Adrenal gland (tissue), 9 donors: ENCODE measurements at regions not wholly inside any gene's neighbourhood (a gene's known extent, or its start where the extent isn't known, plus 50 kb on each side); places are given as distances from the start of the nearest gene placed in this dataset.

ENCODE experiments used
- DNase-seq, 7 donors: peaks; one replicate each; pipeline ENCODE4 v3.0.0-alpha.2; 2019 to 2020
- H3K27ac ChIP-seq, 5 donors: fragments of 200-600 bp; sonication (generic) in 4 of 5; 1 replicate in 3 of 5; 2 replicates in 2 of 5; pipeline versions ENCODE4 v1.5.1 to v1.8.0; 2016 to 2020; ENCODE audit warnings: mild to moderate bottlenecking in 1 of 5
- H3K27me3 ChIP-seq: fragments of 200-600 bp; 2 replicates; pipeline ENCODE4 v1.8.0; 2021
- H3K36me3 ChIP-seq, 2 donors: fragments of 200-600 bp; replicated peaks in 1 of 2; 1 replicate in 1 of 2; 2 replicates in 1 of 2; pipeline versions ENCODE4 v1.5.1 to v1.8.0; 2018 to 2022
- H3K4me1 ChIP-seq, 2 donors: fragments of 200-600 bp; replicated peaks in 1 of 2; 1 replicate in 1 of 2; 2 replicates in 1 of 2; pipeline versions ENCODE4 v1.5.1 to v1.8.0; 2018 to 2021
- H3K4me3 ChIP-seq, 4 donors: fragments of 200-600 bp; sonication (generic) in 3 of 4; one replicate each; pipeline ENCODE4 v1.5.1; 2016 to 2018
- H3K9me3 ChIP-seq, 3 donors: fragments of 200-600 bp; sonication (generic) in 1 of 3; replicated peaks in 1 of 3; 1 replicate in 2 of 3; 2 replicates in 1 of 3; pipeline versions ENCODE4 v1.5.1 to v1.8.0; 2016 to 2021
- CTCF ChIP-seq, 6 experiments: fragments of 450-650 bp in 4 of 6; fragments of 200-600 bp in 2 of 6; sonication (generic) in 1 of 6; IDR thresholded peaks; 1 replicate in 5 of 6; 2 replicates in 1 of 6; pipeline versions ENCODE4 v1.5.1 to v1.8.0; 2016 to 2021; ENCODE audit warnings: antibody characterized with exemption in 6 of 6, mild to moderate bottlenecking in 2 of 6, moderate library complexity in 1 of 6
- POLR2A ChIP-seq, 2 donors: fragments of 450-650 bp; IDR thresholded peaks; one replicate each; pipeline ENCODE4 v1.6.1; 2017; ENCODE audit warnings: antibody characterized with exemption in 2 of 2, mild to moderate bottlenecking in 2 of 2, moderate library complexity in 1 of 2
- WGBS, 4 donors: extraction: QIAGEN DNeasy Blood & Tissue Kit in 2 of 4; methylation state at CpG; one replicate each; pipeline versions ENCODE4 v1.1.5 to v1.1.7; 2013 to 2017; 5-methylcytosine and 5-hydroxymethylcytosine counted together
- intact Hi-C, 2 donors: fragments of 100-400 bp; cut with DNase I; formaldehyde crosslinking; loops; one replicate each; pipeline versions ENCODE4 v1.14.1 to v1.15.0; 2022 to 2023
- donor health status: healthy with polysubstance abuse.
- donor health status: Bipolar disorder and iron deficiency.
- donor health status: DM: yes; HTN: yes; CAD: no.
- donor health status: DM: no; HTN: no; CAD: no.
- donor health status: DM: no; HTN: no; CAD: no.

- DNase-seq: no peak
- H3K27ac ChIP-seq: no peak overlapping the region
- no peak for TF ChIP-seq POLR2A (IDR thresholded peaks at IDR 0.05)
- TF ChIP-seq CTCF (IDR thresholded peaks at IDR 0.05): no peak
- H3K27me3 ChIP-seq: no peaks in the 10 kb centered on the region
- 45 to 61% (median 56%) methylated on average over 2 of the region's 2 CpGs for WGBS, 4 donors
- no peaks in the 10 kb centered on the region for H3K4me1 ChIP-seq
- no peaks in the 10 kb centered on the region for H3K36me3 ChIP-seq
- no peaks in the 10 kb centered on the region for H3K9me3 ChIP-seq
- intact Hi-C loops: no loop called here
- H3K4me3 ChIP-seq: no peak overlapping the region
These were observed 989.5 kb downstream of the CBLN2 start for GRCh38 chr18:71554686-71555085.

DNA sequence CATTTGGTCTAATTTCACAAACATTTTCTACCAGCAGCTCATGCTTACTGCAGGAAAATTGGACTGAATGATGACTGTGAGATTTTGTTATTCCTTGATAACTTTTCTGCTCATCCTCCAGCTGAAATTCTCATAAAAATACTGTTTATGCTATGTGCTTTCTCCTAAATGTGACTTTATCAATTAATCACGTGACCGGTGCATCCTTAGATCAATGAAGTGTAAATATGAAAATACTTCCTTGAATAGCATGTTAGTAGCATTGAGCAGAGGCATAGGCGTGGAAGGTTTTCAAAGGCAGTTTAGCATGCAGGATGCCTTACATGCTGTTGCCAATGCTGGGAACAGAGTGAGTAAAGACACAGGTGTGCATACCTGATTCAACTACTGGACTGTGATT, 1002.5 kb downstream of the CBLN2 start:
- no peaks in the 10 kb centered on the region for H3K4me1 ChIP-seq
- TF ChIP-seq POLR2A (IDR thresholded peaks at IDR 0.05) (no peak), CTCF (IDR thresholded peaks at IDR 0.05) (no peak)
- intact Hi-C loops: no loop called here
- 67 to 81% (median 75%) methylated on average over 3 of the region's 3 CpGs for WGBS, 4 donors
- no peaks in the 10 kb centered on the region for H3K36me3 ChIP-seq
- no peak for DNase-seq
- no peak overlapping the region for H3K27ac ChIP-seq
- no peak overlapping the region for H3K4me3 ChIP-seq
- H3K9me3 ChIP-seq: no peaks in the 10 kb centered on the region
- no peaks in the 10 kb centered on the region for H3K27me3 ChIP-seq

DNA sequence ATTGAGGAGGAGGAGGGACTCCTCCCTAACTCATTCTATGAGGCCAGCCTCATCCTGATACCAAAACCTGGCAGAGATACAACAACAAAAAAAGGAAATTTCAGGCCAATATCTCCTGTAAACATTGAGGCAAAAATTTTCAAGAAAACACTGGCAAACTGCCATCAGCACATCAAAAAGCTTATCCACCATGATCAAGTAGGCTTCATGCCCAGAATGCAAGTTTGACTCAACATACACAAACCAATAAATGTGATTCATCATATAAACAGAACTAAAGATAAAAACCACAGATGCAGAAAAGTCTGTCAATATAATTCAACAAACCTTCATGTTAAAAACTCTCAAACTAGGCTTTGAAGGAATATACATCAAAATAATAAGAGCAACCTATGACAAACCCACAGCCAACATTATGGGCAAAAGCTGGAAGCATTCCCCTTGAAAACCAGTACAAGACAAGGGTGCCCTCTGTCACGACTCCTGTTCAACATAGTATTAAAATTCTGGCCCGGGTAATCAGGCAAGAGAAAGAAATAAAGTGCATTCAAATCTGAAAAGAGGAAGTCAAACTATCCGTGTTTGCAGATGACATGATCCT, 1014.3 kb downstream of the CBLN2 start:
- no peak overlapping the region for H3K27ac ChIP-seq
- H3K9me3 ChIP-seq: no peaks in the 10 kb centered on the region
- H3K4me1 ChIP-seq: no peaks in the 10 kb centered on the region
- H3K27me3 ChIP-seq: no peaks in the 10 kb centered on the region
- no peak overlapping the region for H3K4me3 ChIP-seq
- TF ChIP-seq POLR2A (IDR thresholded peaks at IDR 0.05) (no peak), CTCF (IDR thresholded peaks at IDR 0.05) (no peak)
- DNase-seq: no peak
- intact Hi-C loops: no loop called here
- H3K36me3 ChIP-seq: no peaks in the 10 kb centered on the region
- 57 to 70% (median 66%) methylated on average over 3 of the region's 3 CpGs for WGBS, 4 donors

- Histone ChIP-seq H3K27me3 (no peaks in the 10 kb centered on the region), H3K36me3 (no peaks in the 10 kb centered on the region), H3K4me1 (no peaks in the 10 kb centered on the region), H3K27ac (no peak overlapping the region), H3K9me3 (no peaks in the 10 kb centered on the region), H3K4me3 (no peak overlapping the region)
- intact Hi-C loops: no loop called here
- no peak for DNase-seq
- WGBS, 4 donors: 65 to 76% (median 71%) methylated on average over 5 of the region's 5 CpGs
- TF ChIP-seq POLR2A (IDR thresholded peaks at IDR 0.05) (no peak), CTCF (IDR thresholded peaks at IDR 0.05) (no peak)
These were observed 1020.4 kb downstream of the CBLN2 start for GRCh38 chr18:71523483-71524435.
